ENCODE measurements at regions not wholly inside any gene's neighbourhood (a gene's known extent, or its start where the extent isn't known, plus 50 kb on each side); places are given as distances from the start of the nearest gene placed in this dataset.

- no peak for DNase-seq (ENCODE audit: extremely low spot score, unreplicated experiment)
- Mint-ChIP-seq H3K36me3 (ENCODE audit: unreplicated experiment) (no peaks in the 10 kb centered on the region), H3K4me3 (ENCODE audit: unreplicated experiment) (no peak overlapping the region), H3K27me3 (ENCODE audit: unreplicated experiment) (no peaks in the 10 kb centered on the region), H3K9me3 (ENCODE audit: unreplicated experiment) (no peaks in the 10 kb centered on the region), H3K27ac (ENCODE audit: unreplicated experiment) (no peak overlapping the region), H3K4me1 (ENCODE audit: unreplicated experiment) (no peaks in the 10 kb centered on the region)
- no peak for TF ChIP-seq CTCF (IDR thresholded peaks at IDR 0.05)
Measured at GRCh38 chr7:136339464-136339863, 362.3 kb upstream of the MTPN start.

- no peak for TF ChIP-seq CTCF (IDR thresholded peaks at IDR 0.05)
- H3K4me3 Mint-ChIP-seq (ENCODE audit: unreplicated experiment) = no peak overlapping the region
- peaks cover 4% of the 10 kb centered on the region for H3K27me3 Mint-ChIP-seq (ENCODE audit: unreplicated experiment)
- H3K27ac Mint-ChIP-seq (ENCODE audit: unreplicated experiment) = no peak overlapping the region
- no peak for DNase-seq (ENCODE audit: extremely low spot score, unreplicated experiment)
- no peaks in the 10 kb centered on the region for H3K4me1 Mint-ChIP-seq (ENCODE audit: unreplicated experiment)
- H3K36me3 Mint-ChIP-seq (ENCODE audit: unreplicated experiment) = no peaks in the 10 kb centered on the region
- H3K9me3 Mint-ChIP-seq (ENCODE audit: unreplicated experiment) = no peaks in the 10 kb centered on the region
Measured at GRCh38 chr7:136336932-136337331, 359.8 kb upstream of the MTPN start.

GRCh38 chr7:136333636-136334035, 356.5 kb upstream of the MTPN start:
- Mint-ChIP-seq H3K27me3 (ENCODE audit: unreplicated experiment) (peaks cover 10% of the 10 kb centered on the region), H3K4me3 (ENCODE audit: unreplicated experiment) (no peak overlapping the region), H3K4me1 (ENCODE audit: unreplicated experiment) (no peaks in the 10 kb centered on the region), H3K36me3 (ENCODE audit: unreplicated experiment) (no peaks in the 10 kb centered on the region), H3K27ac (ENCODE audit: unreplicated experiment) (no peak overlapping the region), H3K9me3 (ENCODE audit: unreplicated experiment) (no peaks in the 10 kb centered on the region)
- DNase-seq (ENCODE audit: extremely low spot score, unreplicated experiment) = no peak
- TF ChIP-seq CTCF (IDR thresholded peaks at IDR 0.05) = no peak

- H3K9me3 Mint-ChIP-seq (ENCODE audit: unreplicated experiment) = no peaks in the 10 kb centered on the region
- no peaks in the 10 kb centered on the region for H3K36me3 Mint-ChIP-seq (ENCODE audit: unreplicated experiment)
- TF ChIP-seq CTCF (IDR thresholded peaks at IDR 0.05) = no peak
- no peaks in the 10 kb centered on the region for H3K4me1 Mint-ChIP-seq (ENCODE audit: unreplicated experiment)
- H3K27ac Mint-ChIP-seq (ENCODE audit: unreplicated experiment) = no peak overlapping the region
- DNase-seq (ENCODE audit: extremely low spot score, unreplicated experiment) = no peak
- H3K4me3 Mint-ChIP-seq (ENCODE audit: unreplicated experiment) = no peak overlapping the region
- H3K27me3 Mint-ChIP-seq (ENCODE audit: unreplicated experiment) = peaks cover 15% of the 10 kb centered on the region
Measured at GRCh38 chr7:136326045-136326609, 349.0 kb upstream of the MTPN start.

- Mint-ChIP-seq H3K27ac (ENCODE audit: unreplicated experiment) (no peak overlapping the region), H3K4me1 (ENCODE audit: unreplicated experiment) (no peaks in the 10 kb centered on the region), H3K36me3 (ENCODE audit: unreplicated experiment) (no peaks in the 10 kb centered on the region), H3K27me3 (ENCODE audit: unreplicated experiment) (peaks cover 15% of the 10 kb centered on the region), H3K4me3 (ENCODE audit: unreplicated experiment) (no peak overlapping the region), H3K9me3 (ENCODE audit: unreplicated experiment) (no peaks in the 10 kb centered on the region)
- no peak for TF ChIP-seq CTCF (IDR thresholded peaks at IDR 0.05)
- no peak for DNase-seq (ENCODE audit: extremely low spot score, unreplicated experiment)
Measured at GRCh38 chr7:136325578-136325977, 348.4 kb upstream of the MTPN start.

All from osteocyte (in vitro differentiated cells).